Spinal cord (tissue), 9 donors: ENCODE measurements at regions not wholly inside any gene's neighbourhood (a gene's known extent, or its start where the extent isn't known, plus 50 kb on each side); places are given as distances from the start of the nearest gene placed in this dataset.

Experiments
- DNase-seq, 6 donors: peaks; one replicate each; pipeline versions ENCODE4 v3.0.0 to v3.0.0-alpha.2; 2013 to 2015; ENCODE audit warnings: low spot score in 6 of 6, low read depth in 4 of 6
- H3K27ac ChIP-seq: one replicate; pipeline ENCODE4 v1.5.1; 2013; ENCODE audit warnings: low read depth, low read length, control low read depth
- H3K27me3 ChIP-seq: one replicate; pipeline ENCODE4 v1.6.1; 2013; ENCODE audit warnings: low read length; ENCODE audit not compliant: control insufficient read depth, insufficient read depth
- H3K36me3 ChIP-seq: one replicate; pipeline ENCODE4 v1.6.1; 2013; ENCODE audit warnings: low read length; ENCODE audit not compliant: control insufficient read depth, insufficient read depth
- H3K4me1 ChIP-seq: one replicate; pipeline ENCODE4 v1.6.1; 2013; ENCODE audit warnings: low read length; ENCODE audit not compliant: control insufficient read depth, insufficient read depth
- H3K4me3 ChIP-seq: one replicate; pipeline ENCODE4 v1.5.1; 2013; ENCODE audit warnings: low read depth, low read length, control low read depth
- H3K9me3 ChIP-seq: one replicate; pipeline ENCODE4 v1.6.1; 2013; ENCODE audit warnings: low read length; ENCODE audit not compliant: control insufficient read depth, insufficient read depth
- WGBS: methylation state at CpG from one replicate; pipeline ENCODE4 v1.1.5; 2013; ENCODE audit warnings: missing lambda C conversion rate; ENCODE audit not compliant: insufficient coverage; 5-methylcytosine and 5-hydroxymethylcytosine counted together
- donor health status: healthy.

DNA sequence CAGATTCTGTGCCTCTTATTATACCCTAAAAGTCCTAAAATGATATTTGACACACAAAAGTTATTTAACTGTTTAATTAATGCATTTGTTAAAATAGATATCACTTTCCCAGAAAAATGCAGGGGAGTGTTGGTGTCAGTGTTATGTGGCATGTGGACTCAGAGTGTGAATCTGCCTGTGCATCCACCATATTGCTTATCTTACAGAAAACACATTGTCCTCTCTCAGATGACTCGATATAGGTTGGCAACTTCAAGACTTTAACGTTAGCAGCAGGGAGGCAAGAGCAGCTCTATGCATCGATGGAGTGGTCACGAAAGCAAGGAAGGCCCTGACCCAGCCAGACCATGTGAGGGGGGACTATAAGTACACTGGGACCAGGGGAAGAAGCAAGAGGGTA, 165.4 kb upstream of the DCBLD2 start:
- H3K4me3 ChIP-seq = no peak overlapping the region
- H3K27ac ChIP-seq = no peak overlapping the region
- H3K27me3 ChIP-seq = no peaks in the 10 kb centered on the region
- H3K9me3 ChIP-seq = no peaks in the 10 kb centered on the region
- H3K36me3 ChIP-seq = no peaks in the 10 kb centered on the region
- WGBS = 85% methylated on average over 4 of the region's 4 CpGs
- DNase-seq = no peak
- no peaks in the 10 kb centered on the region for H3K4me1 ChIP-seq

DNA sequence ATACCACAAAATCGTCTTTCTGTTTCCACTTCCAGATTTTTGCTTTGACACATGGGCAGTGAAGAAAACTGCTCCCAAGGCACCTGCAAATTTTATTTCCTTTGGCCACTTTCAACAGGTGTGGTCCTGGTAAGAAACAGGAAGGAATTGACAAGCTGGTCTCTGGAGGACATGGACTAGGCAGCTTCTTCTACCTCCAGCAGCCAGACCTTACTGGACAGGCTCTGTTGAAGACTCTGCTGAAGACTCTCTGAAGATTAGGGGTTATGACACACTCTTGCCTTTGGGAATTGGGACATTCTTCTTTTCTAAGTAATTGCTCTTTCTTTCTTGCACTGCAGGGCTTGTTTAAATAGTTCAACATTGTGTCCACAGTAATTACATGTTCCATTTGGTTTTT, 147.7 kb upstream of the DCBLD2 start:
- WGBS = no CpG with 5 or more reads among the region's 1 CpG
- no peak for DNase-seq
- H3K27ac ChIP-seq = no peak overlapping the region

DNA sequence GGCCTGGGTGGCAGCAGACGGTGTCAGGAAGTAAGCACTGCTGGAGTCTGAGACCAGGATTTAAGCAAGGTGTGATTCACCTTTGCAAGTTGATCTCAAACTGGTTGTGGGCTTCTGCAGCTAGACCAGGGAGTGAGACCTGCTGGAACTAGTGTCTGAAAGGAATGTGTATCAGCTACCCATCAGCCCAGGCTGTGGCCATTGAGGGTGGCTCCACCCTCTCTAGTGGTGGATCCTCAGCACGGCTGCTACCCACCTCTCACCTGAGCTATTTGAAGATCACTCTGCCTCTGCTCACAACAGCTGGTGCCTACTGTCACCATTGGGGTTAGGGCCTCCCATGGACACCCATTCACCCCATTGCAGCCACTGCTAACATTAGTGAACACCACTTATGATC, 140.3 kb upstream of the DCBLD2 start:
- no peak overlapping the region for H3K27ac ChIP-seq
- DNase-seq = no peak
- 95% methylated on average over 2 of the region's 2 CpGs for WGBS
- H3K36me3 ChIP-seq = no peaks in the 10 kb centered on the region
- no peaks in the 10 kb centered on the region for H3K4me1 ChIP-seq
- no peaks in the 10 kb centered on the region for H3K9me3 ChIP-seq
- H3K27me3 ChIP-seq = no peaks in the 10 kb centered on the region
- no peak overlapping the region for H3K4me3 ChIP-seq

More for the DNA sequence above, 147.7 kb upstream of the DCBLD2 start:
- Histone ChIP-seq H3K27me3 (no peaks in the 10 kb centered on the region), H3K36me3 (no peaks in the 10 kb centered on the region), H3K4me3 (no peak overlapping the region), H3K9me3 (no peaks in the 10 kb centered on the region), H3K4me1 (no peaks in the 10 kb centered on the region)

DNA sequence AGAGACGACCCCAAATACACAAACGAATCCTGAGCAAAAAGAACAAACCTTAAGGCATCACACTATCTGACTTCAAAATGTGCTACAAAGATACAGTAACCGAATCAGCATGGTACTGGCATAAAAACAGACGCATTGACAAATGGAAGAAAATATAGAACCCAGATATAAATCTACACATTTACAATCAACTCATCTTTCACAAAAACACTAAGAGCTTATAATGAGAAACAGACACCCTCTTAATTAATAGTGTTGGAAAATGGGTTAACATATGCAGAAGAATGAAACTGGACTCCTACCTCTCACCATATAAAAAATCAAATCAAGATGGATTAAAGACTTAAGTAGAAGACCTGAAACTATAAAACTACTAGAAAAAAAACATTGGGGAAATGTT, 130.3 kb upstream of the DCBLD2 start:
- Histone ChIP-seq H3K27me3 (no peaks in the 10 kb centered on the region), H3K9me3 (peaks cover 6% of the 10 kb centered on the region), H3K4me3 (no peak overlapping the region), H3K36me3 (no peaks in the 10 kb centered on the region), H3K4me1 (no peaks in the 10 kb centered on the region), H3K27ac (no peak overlapping the region)
- DNase-seq = no peak
- WGBS = 83% methylated on average over 2 of the region's 4 CpGs

DNA sequence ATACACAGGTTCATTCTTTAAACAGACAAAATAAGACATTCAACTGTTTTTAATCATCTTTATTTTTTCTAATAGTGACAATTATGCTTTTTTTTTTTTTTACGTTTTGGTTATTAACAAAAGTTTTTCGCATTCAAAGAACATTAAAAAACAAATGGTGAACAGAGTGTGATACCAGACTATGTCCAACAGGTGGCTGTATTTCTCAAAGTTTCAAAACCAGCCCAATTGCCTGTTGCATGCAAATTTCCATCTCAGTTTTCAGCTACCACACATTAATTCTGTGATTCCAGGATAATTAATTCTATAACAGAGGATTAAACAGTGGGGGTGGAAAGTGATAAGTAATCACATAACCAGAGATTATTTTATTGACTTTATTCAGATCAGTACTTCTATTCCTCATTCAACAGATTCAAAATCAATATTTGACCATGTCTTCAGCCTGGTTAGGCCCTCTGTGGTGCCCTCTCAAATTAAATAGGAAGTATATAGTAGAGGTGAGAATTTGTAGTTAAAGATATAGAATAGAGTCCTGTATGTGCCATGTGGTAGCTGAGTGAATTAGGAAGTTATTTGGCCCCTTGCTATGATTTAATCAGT, 122.2 kb upstream of the DCBLD2 start:
- no CpG with 5 or more reads among the region's 2 CpGs for WGBS
- Histone ChIP-seq H3K4me1 (no peaks in the 10 kb centered on the region), H3K4me3 (no peak overlapping the region), H3K27ac (no peak overlapping the region), H3K9me3 (peaks cover 6% of the 10 kb centered on the region), H3K36me3 (no peaks in the 10 kb centered on the region), H3K27me3 (no peaks in the 10 kb centered on the region)
- peak in 5 of 6 donors; percentile 15 to 71 (median 31) for DNase-seq

DNA sequence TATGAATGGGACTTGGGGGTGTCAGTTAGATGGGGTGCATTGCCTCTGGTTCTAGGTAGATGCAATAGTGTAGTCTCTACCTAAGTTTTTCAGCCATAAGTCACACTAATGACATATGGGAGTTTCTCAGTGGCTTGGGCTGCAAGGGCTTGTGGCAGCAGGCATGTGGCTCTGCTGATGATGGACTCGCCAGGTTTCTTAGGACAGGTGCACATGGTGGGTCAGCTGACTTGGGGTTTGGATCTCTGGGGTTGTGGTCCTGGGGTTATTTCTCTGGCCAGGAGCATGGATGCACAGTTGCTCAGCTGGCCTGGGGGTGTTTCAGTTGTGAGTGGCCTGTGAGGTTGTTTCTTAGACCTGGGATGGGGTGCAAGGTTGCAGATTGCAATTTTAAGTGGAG, 120.0 kb upstream of the DCBLD2 start:
- Histone ChIP-seq H3K36me3 (no peaks in the 10 kb centered on the region), H3K9me3 (no peaks in the 10 kb centered on the region), H3K4me1 (no peaks in the 10 kb centered on the region), H3K4me3 (no peak overlapping the region), H3K27me3 (no peaks in the 10 kb centered on the region), H3K27ac (no peak overlapping the region)
- WGBS = 89% methylated on average over 1 of the region's 1 CpG
- no peak for DNase-seq

DNA sequence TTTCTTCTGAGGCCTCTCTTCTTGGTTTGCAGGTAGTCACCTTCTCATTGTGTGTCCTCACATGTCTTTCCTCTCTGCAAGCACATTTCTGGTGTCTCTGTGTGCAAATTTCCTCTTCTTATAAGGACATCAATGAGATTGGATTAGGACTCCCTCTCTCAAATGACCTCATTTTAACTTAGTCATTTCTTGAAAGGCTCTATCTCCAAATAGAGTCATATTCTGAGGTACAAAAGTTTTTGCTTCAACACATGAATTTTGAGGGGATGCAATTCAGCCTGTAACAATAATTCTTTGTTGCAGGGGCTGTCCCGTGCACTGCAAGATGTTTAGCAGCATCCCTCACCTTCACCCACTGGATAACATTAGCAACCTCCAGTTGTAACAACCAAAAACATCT, 115.0 kb upstream of the DCBLD2 start:
- Histone ChIP-seq H3K27ac (no peak overlapping the region), H3K9me3 (no peaks in the 10 kb centered on the region), H3K4me1 (no peaks in the 10 kb centered on the region), H3K4me3 (no peak overlapping the region), H3K27me3 (no peaks in the 10 kb centered on the region), H3K36me3 (no peaks in the 10 kb centered on the region)
- no peak for DNase-seq
- 82% methylated on average over 1 of the region's 1 CpG for WGBS

DNA sequence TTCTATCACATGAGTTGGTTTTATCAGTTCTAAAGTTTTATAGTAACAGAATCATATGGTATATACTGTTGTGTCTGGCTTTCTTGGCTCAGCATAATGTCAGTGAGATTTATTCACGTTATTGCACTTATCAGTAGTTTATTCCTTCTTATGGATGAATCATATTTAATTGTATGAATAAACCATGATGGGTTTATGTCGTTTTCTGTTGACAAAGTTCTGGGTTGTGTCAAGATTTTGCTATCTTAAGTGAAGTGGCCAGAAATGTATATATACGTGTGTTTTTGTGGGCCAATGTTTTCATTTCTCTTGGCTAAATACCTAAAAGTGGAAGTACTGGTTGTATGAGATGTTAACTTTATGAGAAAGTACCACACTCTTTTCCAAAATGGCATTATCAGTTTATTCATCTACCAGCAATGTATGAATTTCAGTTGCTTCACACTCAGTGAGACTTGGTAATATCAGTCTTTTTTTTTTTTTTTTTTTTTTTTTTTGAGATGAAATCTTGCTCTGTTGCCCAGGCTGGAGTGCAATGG, 112.4 kb upstream of the DCBLD2 start:
- H3K27ac ChIP-seq = no peak overlapping the region
- H3K36me3 ChIP-seq = no peaks in the 10 kb centered on the region
- no peaks in the 10 kb centered on the region for H3K9me3 ChIP-seq
- no peaks in the 10 kb centered on the region for H3K4me1 ChIP-seq
- no CpG with 5 or more reads among the region's 3 CpGs for WGBS
- H3K4me3 ChIP-seq = no peak overlapping the region
- H3K27me3 ChIP-seq = no peaks in the 10 kb centered on the region
- DNase-seq = no peak

DNA sequence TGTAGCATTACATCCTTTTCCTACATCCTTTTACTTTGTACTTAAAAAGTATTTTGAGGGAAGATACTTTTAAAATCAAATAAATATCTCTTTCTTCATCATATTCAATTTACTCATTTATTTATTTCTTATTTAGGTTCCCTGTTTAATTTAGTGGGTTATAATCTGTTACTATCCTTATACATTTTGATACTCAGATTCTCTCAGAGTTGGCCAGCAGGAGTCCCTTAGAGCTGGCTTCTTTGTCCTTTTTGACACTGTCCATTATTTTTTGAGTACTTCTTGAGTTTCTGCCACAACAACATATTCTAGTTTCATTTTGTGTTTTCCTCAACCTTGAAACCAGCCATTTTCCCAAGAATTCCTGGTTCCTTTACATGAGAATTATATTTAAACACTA, 111.6 kb upstream of the DCBLD2 start:
- Histone ChIP-seq H3K4me1 (no peaks in the 10 kb centered on the region), H3K4me3 (no peak overlapping the region), H3K36me3 (no peaks in the 10 kb centered on the region), H3K9me3 (no peaks in the 10 kb centered on the region), H3K27ac (no peak overlapping the region), H3K27me3 (no peaks in the 10 kb centered on the region)
- DNase-seq = no peak

DNA sequence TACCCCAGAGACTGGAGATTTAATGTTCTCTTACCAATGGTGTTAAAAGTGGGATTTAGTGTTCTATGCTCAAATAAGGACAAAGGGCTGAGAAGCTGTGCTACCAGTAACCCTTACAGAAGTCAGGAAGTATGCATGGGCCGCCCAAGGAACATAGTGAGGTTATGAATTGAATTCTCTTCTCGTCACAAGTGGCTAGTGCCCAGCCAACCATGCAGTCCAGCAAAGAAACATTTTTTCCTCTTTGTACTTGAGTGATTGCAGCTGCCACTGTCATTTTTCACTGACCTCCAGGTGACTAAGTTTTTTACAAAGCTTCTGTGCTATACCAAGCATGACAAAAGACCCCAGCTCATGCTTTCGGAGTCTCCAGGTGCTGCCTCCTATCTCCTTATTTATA, 110.6 kb upstream of the DCBLD2 start:
- Histone ChIP-seq H3K27ac (no peak overlapping the region), H3K9me3 (no peaks in the 10 kb centered on the region), H3K4me1 (no peaks in the 10 kb centered on the region), H3K36me3 (no peaks in the 10 kb centered on the region), H3K27me3 (no peaks in the 10 kb centered on the region), H3K4me3 (no peak overlapping the region)
- no CpG with 5 or more reads among the region's 3 CpGs for WGBS
- DNase-seq = peak in 1 of 6 donors; percentile 17
